ENCODE measurements at regions not wholly inside any gene's neighbourhood (a gene's known extent, or its start where the extent isn't known, plus 50 kb on each side); places are given as distances from the start of the nearest gene placed in this dataset.

GRCh38 chr1:29521811-29522580 is 285.7 kb downstream of the PTPRU start:
- DNase-seq (ENCODE audit: low read depth, low spot score) = no peak

- DNase-seq (ENCODE audit: low read depth, low spot score) = no peak
Observed at GRCh38 chr1:29521438-29521715, 285.1 kb downstream of the PTPRU start.

- no peak for DNase-seq (ENCODE audit: low read depth, low spot score)
Observed at GRCh38 chr1:29520571-29521437, 284.5 kb downstream of the PTPRU start.

GRCh38 chr1:29519788-29520110 is 283.4 kb downstream of the PTPRU start:
- DNase-seq (ENCODE audit: low read depth, low spot score) = no peak

GRCh38 chr1:29519108-29519787 is 282.9 kb downstream of the PTPRU start:
- DNase-seq (ENCODE audit: low read depth, low spot score) = no peak

- DNase-seq (ENCODE audit: low read depth, low spot score) = no peak
Observed at GRCh38 chr1:29518183-29518835, 282.0 kb downstream of the PTPRU start.

- no peak for DNase-seq (ENCODE audit: low read depth, low spot score)
Observed at GRCh38 chr1:29517251-29518086, 281.1 kb downstream of the PTPRU start.

- no peak for DNase-seq (ENCODE audit: low read depth, low spot score)
Observed at GRCh38 chr1:29516063-29516820, 279.9 kb downstream of the PTPRU start.

GRCh38 chr1:29515170-29515955 is 279.0 kb downstream of the PTPRU start:
- DNase-seq (ENCODE audit: low read depth, low spot score) = no peak

GRCh38 chr1:29514361-29515169 is 278.2 kb downstream of the PTPRU start:
- DNase-seq (ENCODE audit: low read depth, low spot score) = no peak

GRCh38 chr1:29513357-29513756 is 277.0 kb downstream of the PTPRU start:
- peak; percentile 54 for DNase-seq (ENCODE audit: low read depth, low spot score)

GRCh38 chr1:29511436-29511835 is 275.1 kb downstream of the PTPRU start:
- DNase-seq (ENCODE audit: low read depth, low spot score) = no peak

- no peak for DNase-seq (ENCODE audit: low read depth, low spot score)
Observed at GRCh38 chr1:29508458-29509107, 272.3 kb downstream of the PTPRU start.

GRCh38 chr1:29506678-29507225 is 270.4 kb downstream of the PTPRU start:
- no peak for DNase-seq (ENCODE audit: low read depth, low spot score)

- no peak for DNase-seq (ENCODE audit: low read depth, low spot score)
Observed at GRCh38 chr1:29505532-29506220, 269.4 kb downstream of the PTPRU start.

GRCh38 chr1:29504709-29505410 is 268.5 kb downstream of the PTPRU start:
- DNase-seq (ENCODE audit: low read depth, low spot score) = no peak

GRCh38 chr1:29504196-29504595 is 267.9 kb downstream of the PTPRU start:
- no peak for DNase-seq (ENCODE audit: low read depth, low spot score)
